ENCODE measurements at regions not wholly inside any gene's neighbourhood (a gene's known extent, or its start where the extent isn't known, plus 50 kb on each side); places are given as distances from the start of the nearest gene placed in this dataset.

GRCh38 chr6:19569563-19569962, 267.6 kb upstream of the ID4 start:
- TF ChIP-seq CTCF (IDR thresholded peaks at IDR 0.05; ENCODE audit: low read depth, low read length, poor library complexity, severe bottlenecking) (no peak), EZH2phosphoT487 (IDR thresholded peaks at IDR 0.05; ENCODE audit: borderline replicate concordance, low read length) (no peak)
